BJ (cell line): ENCODE measurements at regions not wholly inside any gene's neighbourhood (a gene's known extent, or its start where the extent isn't known, plus 50 kb on each side); places are given as distances from the start of the nearest gene placed in this dataset.
"Not testable (repeated sequence)": the region's sequence is repeated elsewhere in the genome, so short reads cannot be mapped to it uniquely, and the experiment has no call there.

ENCODE experiments used
- CTCF ChIA-PET: fragments of 350-600 bp; formaldehyde crosslinking; extraction: SDS; loops from one replicate; lab custom pipeline; 2021; ENCODE audit warnings: antibody characterized with exemption, inconsistent platforms; lab: Yijun Ruan, JAX
- POLR2A ChIA-PET: fragments of 300-600 bp; sonication (Branson Sonifier 250); formaldehyde crosslinking; extraction: SDS; loops from one replicate; lab custom pipeline; 2021; ENCODE audit warnings: antibody characterized with exemption; lab: Charles Lee
- DNase-seq: peaks from one replicate; pipeline ENCODE4 v3.0.0-alpha.2; 2011; ENCODE audit warnings: low read depth
- H3K27me3 ChIP-seq: 2 replicates; pipeline ENCODE4 v1.6.0; 2011; ENCODE audit warnings: low read length; ENCODE audit not compliant: control insufficient read depth, insufficient read depth
- H3K36me3 ChIP-seq: 2 replicates; pipeline ENCODE4 v1.5.1; 2011; ENCODE audit warnings: low read length; ENCODE audit not compliant: control insufficient read depth, insufficient read depth
- H3K4me3 ChIP-seq: 2 replicates; pipeline ENCODE4 v1.5.1; 2011; ENCODE audit warnings: low read depth, mild to moderate bottlenecking, control low read depth, low read length
- TF ChIP-seq, protein P1 (sequence below): IDR thresholded peaks from 2 replicates; pipeline ENCODE4 v1.5.1; 2011; ENCODE audit warnings: low read depth, mild to moderate bottlenecking, control low read depth, inconsistent platforms, low read length, moderate library complexity; ENCODE audit not compliant: insufficient read depth

DNA sequence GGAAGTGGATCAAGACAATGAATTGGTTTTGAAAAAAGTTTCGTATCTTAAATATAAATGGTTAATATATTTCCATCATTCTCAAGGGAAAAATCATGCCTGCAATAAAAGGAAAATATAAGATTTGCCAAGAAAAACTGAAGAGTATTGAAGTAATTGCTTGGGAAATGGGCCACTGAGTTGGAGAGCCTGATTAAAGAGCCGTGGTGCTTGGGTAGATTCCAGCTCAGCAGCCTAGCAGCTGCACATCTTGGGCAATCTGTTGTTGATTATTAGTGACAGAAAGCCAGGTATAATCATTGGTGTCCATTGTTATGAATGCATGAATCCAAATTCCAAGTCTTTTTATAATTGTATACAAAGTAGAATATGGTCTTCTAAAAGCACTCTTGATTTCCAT lies 800.9 kb upstream of the CHORDC1 start:
- H3K4me3 ChIP-seq, result no peak overlapping the region
- CTCF ChIA-PET, result no interaction called here
- no peaks in the 10 kb centered on the region for H3K36me3 ChIP-seq
- DNase-seq, result no peak
- POLR2A ChIA-PET, result no interaction called here
- no peaks in the 10 kb centered on the region for H3K27me3 ChIP-seq
- TF ChIP-seq, protein P1, sequence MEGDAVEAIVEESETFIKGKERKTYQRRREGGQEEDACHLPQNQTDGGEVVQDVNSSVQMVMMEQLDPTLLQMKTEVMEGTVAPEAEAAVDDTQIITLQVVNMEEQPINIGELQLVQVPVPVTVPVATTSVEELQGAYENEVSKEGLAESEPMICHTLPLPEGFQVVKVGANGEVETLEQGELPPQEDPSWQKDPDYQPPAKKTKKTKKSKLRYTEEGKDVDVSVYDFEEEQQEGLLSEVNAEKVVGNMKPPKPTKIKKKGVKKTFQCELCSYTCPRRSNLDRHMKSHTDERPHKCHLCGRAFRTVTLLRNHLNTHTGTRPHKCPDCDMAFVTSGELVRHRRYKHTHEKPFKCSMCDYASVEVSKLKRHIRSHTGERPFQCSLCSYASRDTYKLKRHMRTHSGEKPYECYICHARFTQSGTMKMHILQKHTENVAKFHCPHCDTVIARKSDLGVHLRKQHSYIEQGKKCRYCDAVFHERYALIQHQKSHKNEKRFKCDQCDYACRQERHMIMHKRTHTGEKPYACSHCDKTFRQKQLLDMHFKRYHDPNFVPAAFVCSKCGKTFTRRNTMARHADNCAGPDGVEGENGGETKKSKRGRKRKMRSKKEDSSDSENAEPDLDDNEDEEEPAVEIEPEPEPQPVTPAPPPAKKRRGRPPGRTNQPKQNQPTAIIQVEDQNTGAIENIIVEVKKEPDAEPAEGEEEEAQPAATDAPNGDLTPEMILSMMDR, result no peak

DNA sequence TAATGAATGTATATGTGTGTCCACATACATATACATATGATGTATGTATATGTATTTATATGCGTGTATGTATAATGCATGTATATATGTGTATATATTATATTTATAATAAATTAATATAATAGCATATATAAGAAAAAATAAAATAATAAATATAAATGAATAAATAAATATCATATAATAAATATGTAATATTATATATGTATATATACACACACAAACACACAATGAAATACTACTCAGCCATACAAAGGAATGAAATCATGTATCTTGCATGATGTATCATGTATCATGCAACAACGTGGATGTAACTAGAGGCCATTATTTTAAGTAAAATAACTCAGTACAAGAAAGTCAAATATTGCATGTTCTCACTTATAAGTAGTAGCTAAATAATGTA lies 788.7 kb upstream of the CHORDC1 start:
- no peaks in the 10 kb centered on the region for H3K27me3 ChIP-seq
- TF ChIP-seq, protein P1, result no peak

GRCh38 chr11:91005458-91005857 lies 782.6 kb upstream of the CHORDC1 start:
- DNase-seq, result no peak
- no peaks in the 10 kb centered on the region for H3K36me3 ChIP-seq
- ChIA-PET CTCF (no interaction called here), POLR2A (no interaction called here)
- H3K27me3 ChIP-seq, result no peaks in the 10 kb centered on the region
- TF ChIP-seq, protein P1, result no peak
- H3K4me3 ChIP-seq, result no peak overlapping the region

More for the DNA sequence above, 788.7 kb upstream of the CHORDC1 start:
- no peak overlapping the region for H3K4me3 ChIP-seq
- no peak for DNase-seq
- ChIA-PET CTCF (no interaction called here), POLR2A (no interaction called here)
- no peaks in the 10 kb centered on the region for H3K36me3 ChIP-seq

DNA sequence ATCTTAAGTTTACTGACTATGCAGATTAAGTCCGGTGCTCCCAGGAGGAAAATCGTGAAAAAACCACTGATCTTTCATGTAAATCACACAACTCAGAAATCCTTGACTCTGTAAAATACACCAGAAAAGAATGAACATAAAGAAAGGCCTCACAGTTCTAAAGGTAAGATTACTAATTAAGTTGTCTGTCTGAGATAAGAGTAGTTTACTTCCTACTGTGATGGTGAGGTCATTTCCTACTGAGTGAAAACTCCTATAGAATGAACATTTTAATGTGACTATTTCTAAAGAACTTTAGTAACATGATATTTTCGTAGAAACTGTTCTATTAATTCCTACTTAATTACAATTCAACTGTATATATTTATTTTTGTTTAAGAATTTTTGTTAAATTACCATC lies 774.4 kb upstream of the CHORDC1 start:
- no peak for DNase-seq
- H3K36me3 ChIP-seq, result no peaks in the 10 kb centered on the region
- no peaks in the 10 kb centered on the region for H3K27me3 ChIP-seq
- no peak overlapping the region for H3K4me3 ChIP-seq
- POLR2A ChIA-PET, result no interaction called here
- TF ChIP-seq, protein P1, result no peak
- CTCF ChIA-PET, result no interaction called here

- POLR2A ChIA-PET, DNase-seq, H3K36me3 ChIP-seq, H3K4me3 ChIP-seq, H3K27me3 ChIP-seq, CTCF ChIA-PET: not testable (repeated sequence)
Observed at GRCh38 chr11:90972159-90972558, 749.3 kb upstream of the CHORDC1 start.

DNA sequence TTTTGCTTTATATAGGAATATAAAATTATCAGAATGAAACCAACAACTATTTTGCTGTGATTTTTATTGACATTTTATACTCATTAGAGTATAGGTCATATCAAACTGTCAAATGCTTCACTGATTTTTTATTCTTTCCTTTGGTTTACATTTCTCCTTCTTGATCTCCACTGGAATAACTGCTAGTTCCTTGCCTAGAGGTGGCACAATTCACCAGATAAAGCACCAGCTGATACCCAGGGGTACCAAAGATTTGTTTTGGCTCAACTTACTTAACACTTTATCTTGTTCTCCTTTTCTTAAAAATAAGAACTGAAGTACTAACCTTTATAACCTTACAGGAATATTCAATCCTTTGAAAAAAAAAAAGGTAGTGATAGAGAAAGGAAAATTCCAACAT lies 725.1 kb upstream of the CHORDC1 start:
- ChIA-PET POLR2A (no interaction called here), CTCF (no interaction called here)
- DNase-seq, result no peak
- no peaks in the 10 kb centered on the region for H3K27me3 ChIP-seq
- TF ChIP-seq, protein P1, result no peak
- no peak overlapping the region for H3K4me3 ChIP-seq
- no peaks in the 10 kb centered on the region for H3K36me3 ChIP-seq
